Tibial nerve (tissue), 4 donors: ENCODE measurements at regions not wholly inside any gene's neighbourhood (a gene's known extent, or its start where the extent isn't known, plus 50 kb on each side); places are given as distances from the start of the nearest gene placed in this dataset.

Experiments
- DNase-seq, 2 donors: peaks; one replicate each; pipeline ENCODE4 v3.0.0-alpha.2; 2019; ENCODE audit warnings: low spot score in 2 of 2
- H3K27ac ChIP-seq, 4 donors: fragments of 200-600 bp; sonication (generic) in 3 of 4; one replicate each; pipeline ENCODE4 v1.5.1; 2017 to 2019; ENCODE audit warnings: mild to moderate bottlenecking in 1 of 4
- H3K27me3 ChIP-seq, 2 donors: fragments of 200-600 bp; sonication (generic) in 1 of 2; one replicate each; pipeline versions ENCODE4 v1.5.1 to v1.6.0; 2017 to 2019
- H3K36me3 ChIP-seq, 3 donors: fragments of 200-600 bp; sonication (generic); one replicate each; pipeline ENCODE4 v1.5.1; 2018 to 2019
- H3K4me1 ChIP-seq, 4 donors: fragments of 200-600 bp; sonication (generic) in 3 of 4; one replicate each; pipeline ENCODE4 v1.5.1; 2017 to 2019
- H3K4me3 ChIP-seq, 4 donors: fragments of 200-600 bp; sonication (generic) in 3 of 4; one replicate each; pipeline ENCODE4 v1.5.1; 2017 to 2019; ENCODE audit warnings: mild to moderate bottlenecking in 1 of 4, moderate library complexity in 1 of 4
- H3K9me3 ChIP-seq, 4 donors: fragments of 200-600 bp; sonication (generic) in 3 of 4; one replicate each; pipeline ENCODE4 v1.5.1; 2017 to 2019
- CTCF ChIP-seq, 5 experiments: fragments of 200-600 bp in 3 of 5; fragments of 450-650 bp in 2 of 5; sonication (generic) in 3 of 5; IDR thresholded peaks; one replicate each; pipeline ENCODE4 v1.5.1; 2016 to 2019; ENCODE audit warnings: antibody characterized with exemption in 5 of 5, mild to moderate bottlenecking in 3 of 5, moderate library complexity in 2 of 5
- EP300 ChIP-seq, 2 donors: sonication (generic); formaldehyde crosslinking; IDR thresholded peaks; one replicate each; pipeline ENCODE4 v1.6.1; 2017; ENCODE audit warnings: antibody characterized with exemption in 2 of 2, mild to moderate bottlenecking in 1 of 2
- POLR2A ChIP-seq, 2 donors: fragments of 450-650 bp; IDR thresholded peaks; one replicate each; pipeline ENCODE4 v1.6.1; 2017; ENCODE audit warnings: antibody characterized with exemption in 2 of 2, mild to moderate bottlenecking in 2 of 2, moderate library complexity in 2 of 2
- WGBS, 2 donors: methylation state at CpG; one replicate each; pipeline ENCODE4 v1.1.5; 2018; 5-methylcytosine and 5-hydroxymethylcytosine counted together

- WGBS, 2 donors, result 0% methylated on average over 1 of the region's 1 CpG
- TF ChIP-seq CTCF (IDR thresholded peaks at IDR 0.05), result no peak
- no peak for TF ChIP-seq POLR2A (IDR thresholded peaks at IDR 0.05)
- no peak for TF ChIP-seq EP300 (IDR thresholded peaks at IDR 0.05)
Observed at GRCh38 chr6:21526974-21527373, 66.6 kb upstream of the SOX4 start.

DNA sequence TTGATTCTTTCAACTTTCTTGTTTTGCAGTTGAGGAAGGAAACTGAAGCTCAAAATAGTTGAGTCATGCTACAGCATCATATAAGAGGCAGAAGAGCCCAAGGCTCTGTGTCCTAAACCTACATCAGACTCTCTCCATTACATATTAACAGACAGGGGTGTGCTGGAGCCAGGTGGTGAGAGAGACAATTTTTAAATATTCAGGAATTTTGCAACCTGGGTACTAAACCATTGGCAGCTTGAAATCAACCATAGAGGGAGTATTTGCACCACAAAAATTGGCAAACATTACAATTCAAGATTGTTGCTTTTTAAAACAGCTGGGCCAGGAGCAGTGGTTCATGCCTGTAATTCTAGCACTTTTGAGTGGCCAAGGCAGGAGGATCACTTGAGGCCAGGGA lies 65.8 kb upstream of the SOX4 start:
- no peaks in the 10 kb centered on the region for H3K36me3 ChIP-seq
- no peak for DNase-seq
- no peaks in the 10 kb centered on the region for H3K4me1 ChIP-seq
- H3K4me3 ChIP-seq, result no peak overlapping the region
- H3K27me3 ChIP-seq, result no peaks in the 10 kb centered on the region
- no peak for TF ChIP-seq EP300 (IDR thresholded peaks at IDR 0.05)
- TF ChIP-seq POLR2A (IDR thresholded peaks at IDR 0.05), result no peak
- TF ChIP-seq CTCF (IDR thresholded peaks at IDR 0.05), result no peak
- no peak overlapping the region for H3K27ac ChIP-seq
- no peaks in the 10 kb centered on the region for H3K9me3 ChIP-seq

More at GRCh38 chr6:21526974-21527373, 66.6 kb upstream of the SOX4 start:
- H3K4me1 ChIP-seq, result no peaks in the 10 kb centered on the region
- H3K9me3 ChIP-seq, result no peaks in the 10 kb centered on the region
- H3K27ac ChIP-seq, result no peak overlapping the region
- H3K27me3 ChIP-seq, result no peaks in the 10 kb centered on the region
- DNase-seq, result no peak
- no peak overlapping the region for H3K4me3 ChIP-seq
- no peaks in the 10 kb centered on the region for H3K36me3 ChIP-seq

DNA sequence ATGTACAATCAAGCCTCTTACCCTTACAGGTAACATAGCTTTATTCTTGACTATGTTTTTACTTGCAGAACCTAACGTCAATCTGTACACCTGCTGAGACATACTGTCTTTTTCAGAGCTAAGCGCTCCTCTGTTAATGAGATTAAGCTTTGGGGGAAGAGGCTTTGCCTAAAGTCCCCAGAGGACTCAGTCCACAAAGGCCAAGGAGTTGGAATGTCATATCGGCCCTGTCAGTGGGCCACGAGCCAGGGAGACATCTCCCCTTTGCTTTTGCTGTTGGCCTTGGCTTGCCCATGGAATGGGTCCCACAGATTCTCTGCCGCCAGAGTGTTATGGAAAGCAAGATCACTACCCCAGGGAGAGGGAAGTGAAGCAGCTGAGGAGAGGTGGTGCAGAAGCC lies 64.1 kb upstream of the SOX4 start:
- Histone ChIP-seq H3K27ac (no peak overlapping the region), H3K27me3 (no peaks in the 10 kb centered on the region), H3K36me3 (no peaks in the 10 kb centered on the region), H3K4me3 (no peak overlapping the region), H3K9me3 (no peaks in the 10 kb centered on the region), H3K4me1 (no peaks in the 10 kb centered on the region)
- TF ChIP-seq POLR2A (IDR thresholded peaks at IDR 0.05), result no peak
- no peak for TF ChIP-seq EP300 (IDR thresholded peaks at IDR 0.05)
- TF ChIP-seq CTCF (IDR thresholded peaks at IDR 0.05), result no peak
- DNase-seq, result no peak
- 58 to 75% methylated on average over 5 of the region's 5 CpGs for WGBS, 2 donors

GRCh38 chr6:21531393-21531792 lies 62.2 kb upstream of the SOX4 start:
- no peaks in the 10 kb centered on the region for H3K4me1 ChIP-seq
- WGBS, 2 donors, result 64 to 97% methylated on average over 3 of the region's 3 CpGs
- no peak for DNase-seq
- no peak overlapping the region for H3K27ac ChIP-seq
- H3K9me3 ChIP-seq, result no peaks in the 10 kb centered on the region
- no peaks in the 10 kb centered on the region for H3K36me3 ChIP-seq
- TF ChIP-seq POLR2A (IDR thresholded peaks at IDR 0.05), result no peak
- no peak for TF ChIP-seq EP300 (IDR thresholded peaks at IDR 0.05)
- TF ChIP-seq CTCF (IDR thresholded peaks at IDR 0.05), result no peak
- no peak overlapping the region for H3K4me3 ChIP-seq
- H3K27me3 ChIP-seq, result no peaks in the 10 kb centered on the region

DNA sequence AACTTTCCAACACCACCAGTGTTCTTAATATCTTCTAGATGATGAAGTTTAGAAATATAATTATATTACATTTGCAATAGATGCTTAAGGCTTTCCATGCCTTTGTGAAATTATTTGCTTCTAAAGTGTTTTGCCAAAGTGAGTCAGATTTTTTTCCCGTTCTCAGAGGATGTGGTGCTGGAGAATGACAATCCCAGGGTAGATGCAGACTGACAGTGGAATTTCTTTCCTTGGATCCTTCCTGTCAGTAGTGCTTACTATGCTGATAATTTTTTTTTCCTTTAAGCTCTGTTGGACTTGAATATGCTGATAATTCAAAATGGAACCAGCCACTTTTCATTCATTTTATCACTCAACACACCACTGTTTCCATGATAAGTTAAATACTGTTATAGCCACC lies 59.9 kb upstream of the SOX4 start:
- DNase-seq, result no peak
- peaks cover 0 to 15% (median 0%) of the 10 kb centered on the region in 4 donors for H3K4me1 ChIP-seq
- H3K27me3 ChIP-seq, result no peaks in the 10 kb centered on the region
- 57 to 64% methylated on average over 1 of the region's 1 CpG for WGBS, 2 donors
- H3K4me3 ChIP-seq, result no peak overlapping the region
- H3K27ac ChIP-seq, result no peak overlapping the region
- no peaks in the 10 kb centered on the region for H3K9me3 ChIP-seq
- no peaks in the 10 kb centered on the region for H3K36me3 ChIP-seq
- no peak for TF ChIP-seq POLR2A (IDR thresholded peaks at IDR 0.05)
- no peak for TF ChIP-seq EP300 (IDR thresholded peaks at IDR 0.05)
- TF ChIP-seq CTCF (IDR thresholded peaks at IDR 0.05), result no peak
